GM19397 (cell line): ENCODE measurements at regions not wholly inside any gene's neighbourhood (a gene's known extent, or its start where the extent isn't known, plus 50 kb on each side); places are given as distances from the start of the nearest gene placed in this dataset.
"Not testable (repeated sequence)": the region's sequence is repeated elsewhere in the genome, so short reads cannot be mapped to it uniquely, and the experiment has no call there.

Source experiments
- ATAC-seq: cut with Tn5 transposase; IDR thresholded peaks from one replicate; pipeline ENCODE4 v1.9.1; 2021; ENCODE audit warnings: mild to moderate bottlenecking, moderate library complexity; ENCODE audit not compliant: unreplicated experiment

DNA sequence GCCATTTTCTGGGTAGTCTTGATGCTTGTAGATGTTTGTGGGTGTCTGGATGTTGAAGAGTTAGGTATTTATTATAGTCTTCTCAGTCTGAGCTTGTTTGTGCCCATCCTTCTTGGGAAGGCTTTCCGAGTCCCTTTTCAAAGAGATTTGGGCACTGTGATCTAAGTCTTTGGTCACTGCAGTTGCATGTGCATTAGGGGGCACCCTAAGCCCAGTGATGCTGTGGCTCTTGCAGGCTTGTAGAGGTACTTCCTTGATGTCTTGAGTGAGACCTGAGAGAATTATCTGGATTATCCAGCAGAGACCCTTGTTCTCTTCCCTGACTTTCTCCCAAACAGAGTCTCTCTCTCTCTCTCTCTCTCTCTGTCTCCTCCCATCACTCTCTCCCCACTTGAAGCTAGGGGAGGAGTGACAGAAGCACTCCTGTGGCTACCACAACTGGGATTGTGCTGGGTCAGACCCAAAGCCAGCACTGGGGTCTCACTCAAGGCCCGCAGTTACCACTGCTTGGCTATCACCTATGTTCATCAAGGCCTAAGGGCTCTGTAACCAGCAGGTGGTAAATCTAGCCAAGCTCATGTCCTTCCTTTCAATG lies 68.5 kb downstream of the TMCO5A start:
- peak; percentile 75 for ATAC-seq

DNA sequence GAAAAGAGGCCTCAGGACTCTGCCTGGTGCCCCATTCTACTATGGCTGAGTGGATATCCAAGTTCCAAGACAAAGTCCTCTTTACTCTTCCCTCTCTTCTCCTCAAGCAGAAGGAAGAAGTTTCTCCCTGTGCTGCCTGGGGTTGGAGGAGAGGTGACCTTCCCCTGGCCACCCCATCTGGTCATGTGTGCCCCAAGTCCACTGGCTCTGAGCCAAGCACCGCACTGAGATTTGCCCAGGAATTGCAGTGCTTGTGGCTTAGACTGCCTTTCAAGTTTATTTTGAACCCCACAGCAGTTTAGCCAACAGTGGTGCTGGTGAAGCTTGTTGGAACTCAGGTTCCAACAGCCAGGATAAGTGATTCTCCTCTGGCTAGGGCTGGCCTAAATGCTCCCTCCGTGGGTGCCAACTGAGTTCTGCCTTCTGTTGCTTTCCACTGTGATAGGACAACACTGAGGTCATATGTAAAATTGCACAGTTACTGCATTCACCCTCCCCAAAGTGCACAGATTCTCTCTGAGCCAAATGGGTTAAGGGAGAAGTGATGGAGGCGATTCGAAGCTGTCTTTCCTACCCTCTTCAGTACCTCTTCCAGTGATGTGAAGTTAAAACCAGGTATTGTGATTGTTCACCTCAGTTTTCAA lies 69.9 kb downstream of the TMCO5A start:
- ATAC-seq, result no peak

DNA sequence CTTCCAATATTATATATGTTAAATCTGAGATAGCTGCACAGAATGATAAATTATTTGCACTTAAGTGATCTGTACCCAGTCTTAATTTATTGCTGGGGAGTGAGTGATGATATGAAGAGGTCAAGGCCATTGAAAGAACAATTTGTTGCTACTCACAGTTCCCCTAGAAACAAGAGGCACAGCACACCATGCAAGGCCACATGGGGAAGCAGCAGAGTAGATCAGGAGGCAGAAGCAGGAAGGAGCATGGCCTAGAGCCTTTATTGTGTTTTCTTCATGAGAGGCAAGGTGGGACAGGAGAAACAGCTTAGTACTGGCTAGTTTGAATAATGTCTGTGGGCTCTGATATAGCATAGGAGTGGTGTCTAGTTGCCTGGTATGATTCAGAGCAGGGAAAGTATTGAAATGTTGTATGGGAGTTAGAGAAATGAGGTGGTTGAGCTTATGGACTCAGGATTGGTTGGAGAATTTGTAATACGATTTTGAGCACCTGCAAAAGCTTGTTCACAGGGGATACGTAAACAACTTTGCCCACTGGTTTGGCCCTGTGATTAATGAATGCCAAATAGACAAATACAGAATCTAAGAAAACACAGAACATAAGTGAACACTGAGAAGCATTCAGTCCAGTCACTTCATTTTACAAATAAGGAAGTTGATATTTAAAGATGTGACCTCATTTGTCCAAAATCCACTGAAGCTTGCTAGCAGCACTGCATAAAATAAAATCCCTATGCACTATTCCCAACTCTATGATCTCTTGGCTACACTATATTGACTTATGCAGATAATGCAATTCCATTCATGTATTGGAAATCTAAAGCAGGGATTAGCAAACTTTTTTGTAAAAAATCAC lies 71.7 kb downstream of the TMCO5A start:
- ATAC-seq, result no peak

DNA sequence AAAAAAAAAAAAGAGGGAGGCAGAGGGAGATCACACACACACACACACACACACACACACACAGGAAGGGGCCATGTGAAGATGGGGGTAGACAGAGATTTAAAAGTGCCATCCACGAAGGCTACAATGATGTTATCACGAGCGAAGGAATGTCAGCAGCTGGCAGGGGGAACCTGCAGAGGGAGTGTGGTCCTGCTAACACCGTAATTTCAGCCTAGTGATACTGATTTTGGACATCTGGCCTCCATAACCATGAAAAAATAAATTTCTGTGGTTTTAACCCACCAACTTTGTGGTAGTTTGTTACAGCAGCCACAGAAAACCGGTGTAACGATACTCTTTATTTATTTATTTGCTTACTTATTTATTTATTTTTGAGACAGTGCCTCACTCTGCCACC lies 76.0 kb downstream of the TMCO5A start:
- ATAC-seq, result no peak

DNA sequence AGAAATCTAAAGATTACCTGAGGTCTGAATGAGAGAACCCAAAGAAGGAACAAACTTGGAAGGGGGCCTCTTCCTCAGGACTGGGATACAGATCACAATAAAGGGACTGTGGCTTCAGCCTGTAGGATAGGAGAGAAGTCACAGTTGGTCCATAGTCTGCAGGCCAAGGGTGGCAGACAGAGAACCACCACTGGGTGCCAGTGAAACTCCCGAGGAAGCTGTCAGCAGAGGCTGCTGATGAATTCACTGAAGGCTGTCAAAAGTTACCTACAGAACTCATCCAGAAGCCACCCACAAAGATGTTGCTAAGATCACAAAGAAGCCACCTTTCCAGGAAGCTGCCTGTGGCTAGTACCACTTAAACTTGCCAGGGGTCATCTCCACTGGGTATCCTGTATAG lies 78.5 kb downstream of the TMCO5A start:
- no peak for ATAC-seq

DNA sequence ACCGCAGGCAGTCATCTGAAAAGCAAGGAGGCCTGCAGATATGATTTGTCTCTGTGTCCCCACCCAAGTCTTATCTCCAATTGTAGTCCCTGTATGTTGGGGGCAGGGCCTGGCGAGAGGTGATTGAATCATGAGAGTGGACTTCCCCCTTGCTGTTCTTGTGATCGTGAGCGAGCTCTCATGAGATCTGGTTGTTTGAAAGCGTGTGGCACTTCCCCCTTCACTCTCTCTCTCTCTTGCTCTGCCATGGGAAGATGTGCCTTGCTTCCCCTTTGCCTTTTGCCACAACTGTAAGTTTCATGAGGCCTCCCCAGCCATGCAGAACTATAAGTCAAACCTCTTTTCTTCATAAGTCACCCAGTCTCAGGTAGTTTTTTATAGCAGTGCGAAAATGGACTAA lies 83.3 kb downstream of the TMCO5A start:
- no peak for ATAC-seq

DNA sequence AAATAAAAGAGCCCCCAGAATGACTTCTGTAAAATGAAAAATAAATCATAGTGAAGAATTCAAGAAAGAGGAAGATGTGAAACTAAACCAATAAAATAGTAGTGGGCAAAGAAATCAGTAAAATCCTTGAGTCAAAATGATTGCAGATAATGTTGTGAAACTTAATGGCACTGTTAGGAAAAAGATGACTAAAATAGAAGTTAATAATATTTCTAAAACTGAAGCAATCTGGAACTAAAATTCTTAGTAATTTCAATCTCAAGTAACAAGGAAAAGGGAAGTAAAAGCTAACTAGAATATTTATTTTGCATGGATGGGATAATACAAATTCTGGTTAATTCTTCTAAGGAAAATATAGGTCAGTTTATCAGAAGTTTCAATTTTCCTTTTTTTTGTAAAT lies 84.6 kb downstream of the TMCO5A start:
- ATAC-seq, result no peak

DNA sequence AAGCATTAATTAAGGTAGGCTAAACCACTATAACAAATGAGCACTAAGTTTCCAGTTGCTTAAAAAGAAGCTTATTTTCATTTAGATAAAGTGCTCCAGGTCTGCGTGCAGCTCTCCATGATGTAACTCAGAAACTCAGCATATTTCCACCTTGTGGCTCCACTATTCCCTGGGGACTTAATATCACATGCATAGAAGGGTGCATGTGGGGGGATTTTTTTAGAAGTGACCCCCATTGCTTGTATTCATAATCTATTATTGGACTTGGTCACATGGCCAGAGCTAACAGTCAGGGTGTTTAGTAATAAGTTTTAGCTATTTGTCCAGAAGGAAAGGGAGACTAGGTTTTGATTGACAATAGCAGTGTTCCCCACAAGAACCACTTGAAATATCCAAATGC lies 86.8 kb downstream of the TMCO5A start:
- ATAC-seq, result no peak

DNA sequence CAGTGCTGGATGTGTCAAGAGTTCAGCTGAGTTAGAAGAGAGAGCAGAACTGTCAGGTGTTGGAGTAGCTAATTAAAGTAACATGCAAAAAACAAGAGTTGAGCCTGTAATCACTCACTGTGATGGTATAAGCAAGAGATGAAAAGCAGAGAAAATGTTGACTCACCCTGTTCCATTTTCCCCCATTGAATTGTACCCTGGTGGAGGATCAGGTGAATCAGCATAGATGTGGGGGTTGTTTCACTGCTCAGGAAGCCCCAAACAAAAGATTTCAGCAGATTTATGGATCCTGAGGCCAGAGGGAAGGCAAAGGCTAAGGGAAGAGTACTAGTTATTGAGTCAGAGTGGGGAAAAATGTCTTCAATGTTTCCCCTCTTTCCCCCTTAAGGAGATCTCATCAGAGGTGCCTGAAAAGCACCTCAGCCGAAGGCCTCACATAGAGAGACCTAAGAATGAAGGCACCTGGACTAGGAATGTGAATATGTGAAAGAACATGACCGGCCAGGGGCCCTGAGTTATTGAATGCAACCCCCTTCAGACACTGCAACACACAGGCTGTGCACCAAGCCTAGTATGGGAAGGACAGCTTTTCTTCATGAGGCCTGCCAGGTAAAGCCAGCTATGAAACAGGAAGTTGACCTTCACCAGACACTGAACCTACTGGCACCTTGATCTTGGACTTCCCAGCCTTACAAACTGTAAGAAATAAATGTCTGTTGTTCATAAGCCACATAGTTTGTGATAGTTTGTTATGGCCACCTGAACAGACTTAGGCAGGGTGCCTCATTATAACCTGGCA lies 90.1 kb downstream of the TMCO5A start:
- no peak for ATAC-seq

DNA sequence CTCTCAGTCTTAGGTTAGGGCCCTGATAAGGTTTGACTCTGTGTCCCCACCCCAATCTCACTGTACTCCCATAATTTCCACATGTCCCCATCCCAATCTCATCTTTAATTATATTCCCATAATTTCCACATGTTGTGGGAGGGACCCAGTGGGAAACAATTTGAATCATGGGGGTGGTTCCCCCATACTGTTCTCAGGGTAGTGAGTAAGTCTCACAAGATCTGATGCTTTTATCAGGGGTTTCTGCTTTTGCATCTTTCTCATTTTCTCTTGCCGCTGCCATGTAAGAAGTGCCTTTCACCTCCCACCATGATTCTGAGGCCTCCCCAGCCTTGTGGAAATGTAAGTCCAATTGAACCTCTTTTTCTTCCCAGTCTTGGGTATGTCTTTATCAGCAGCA lies 91.2 kb downstream of the TMCO5A start:
- ATAC-seq, result not testable (repeated sequence)

DNA sequence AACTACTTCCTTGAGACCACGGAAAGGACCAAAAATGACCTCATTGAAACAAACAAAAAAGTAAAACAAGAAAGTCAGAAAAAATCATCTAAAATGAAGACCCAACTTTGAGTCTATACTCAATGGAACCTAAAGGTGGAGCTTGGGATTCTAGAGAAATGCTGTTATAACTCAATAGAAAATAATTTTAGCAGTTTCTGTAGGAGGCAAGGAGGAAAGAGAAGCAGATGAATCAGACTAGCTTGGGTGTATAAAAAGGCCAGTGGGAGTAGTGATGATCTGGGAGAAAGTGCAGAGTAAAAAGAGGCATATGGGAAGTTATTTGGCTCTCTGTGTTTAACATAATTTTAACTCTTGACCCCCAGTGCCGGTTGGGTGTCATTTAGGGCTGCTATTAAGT lies 94.4 kb downstream of the TMCO5A start:
- ATAC-seq, result no peak

DNA sequence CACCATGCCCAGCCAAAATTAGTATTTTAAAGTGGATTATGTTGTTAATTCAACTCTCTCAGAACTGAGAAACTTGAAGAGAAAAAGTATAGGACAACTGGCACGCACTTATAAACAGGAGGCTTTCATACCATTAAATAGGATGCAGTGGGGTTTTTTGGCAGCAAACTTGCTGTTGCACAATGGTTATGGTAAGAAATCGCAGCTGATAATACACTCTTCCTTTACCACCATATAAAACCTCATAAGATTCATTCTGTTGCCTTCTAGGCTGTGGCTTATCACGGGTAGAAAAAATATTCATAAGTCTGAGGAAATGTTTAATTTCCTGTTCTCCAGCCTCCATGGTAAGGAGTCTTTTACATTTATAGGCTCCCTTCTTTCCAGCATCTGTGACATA lies 95.3 kb downstream of the TMCO5A start:
- ATAC-seq, result no peak

DNA sequence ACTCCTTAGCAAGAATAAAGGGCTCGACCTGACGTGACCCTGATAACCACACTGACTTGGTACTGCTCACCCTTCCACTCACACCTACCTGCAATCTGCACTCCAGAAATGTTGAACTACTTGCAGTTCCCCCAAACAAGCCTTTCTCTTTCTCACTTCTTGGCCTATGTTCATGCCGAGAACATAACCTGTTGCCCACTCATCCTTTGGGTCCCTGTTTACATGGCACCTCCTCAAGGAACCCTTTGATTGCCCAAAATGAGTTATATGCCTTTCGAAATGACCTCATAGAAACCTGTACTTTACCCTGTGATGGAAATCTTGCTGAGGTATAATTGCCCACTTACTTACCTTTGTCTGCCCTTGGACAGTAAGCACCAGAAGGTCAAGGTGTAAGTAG lies 96.2 kb downstream of the TMCO5A start:
- no peak for ATAC-seq

DNA sequence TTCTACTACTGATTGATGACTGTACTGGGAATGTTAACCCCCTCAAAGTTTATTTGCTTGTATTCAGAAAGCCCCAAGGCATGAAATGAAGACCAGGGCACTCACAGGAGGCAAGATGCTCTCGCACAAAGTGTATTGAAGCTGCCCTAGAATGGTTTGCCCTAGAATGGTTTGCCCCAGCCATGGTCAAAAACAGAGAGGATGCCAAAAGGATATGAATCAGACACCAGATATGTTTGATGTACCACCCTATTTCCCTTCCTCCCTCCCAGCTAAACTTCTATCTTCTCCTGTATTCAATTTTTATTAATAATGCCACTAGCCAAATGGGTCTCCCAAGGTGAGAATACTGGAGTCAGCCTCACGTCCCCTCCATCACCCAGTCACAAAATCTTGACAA lies 101.3 kb downstream of the TMCO5A start:
- no peak for ATAC-seq

DNA sequence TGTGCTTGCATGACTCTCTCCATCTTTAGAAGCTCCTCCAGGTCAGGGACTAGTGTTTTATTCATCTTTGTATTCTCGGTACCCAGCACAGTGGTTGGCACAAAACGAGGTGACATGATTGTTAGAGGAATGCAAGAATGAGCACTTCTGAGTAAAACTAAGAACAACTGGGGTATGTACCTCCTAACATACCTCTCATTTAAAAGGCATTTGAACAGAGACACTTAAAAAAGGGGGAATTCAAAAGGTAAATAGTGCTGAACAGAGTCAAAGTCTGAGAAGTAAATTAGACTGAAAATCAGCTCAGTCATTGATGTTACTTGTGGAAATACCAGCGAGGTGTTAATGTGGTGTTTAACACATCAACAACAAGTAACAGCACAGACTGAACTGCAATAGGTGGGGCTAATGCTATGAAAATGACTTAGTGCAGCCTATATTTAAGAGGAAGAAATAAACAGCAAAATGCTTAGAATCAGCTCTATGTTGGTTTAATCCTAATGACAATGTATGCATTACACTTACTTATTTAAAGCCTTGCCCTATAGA lies 102.4 kb downstream of the TMCO5A start:
- ATAC-seq, result no peak

DNA sequence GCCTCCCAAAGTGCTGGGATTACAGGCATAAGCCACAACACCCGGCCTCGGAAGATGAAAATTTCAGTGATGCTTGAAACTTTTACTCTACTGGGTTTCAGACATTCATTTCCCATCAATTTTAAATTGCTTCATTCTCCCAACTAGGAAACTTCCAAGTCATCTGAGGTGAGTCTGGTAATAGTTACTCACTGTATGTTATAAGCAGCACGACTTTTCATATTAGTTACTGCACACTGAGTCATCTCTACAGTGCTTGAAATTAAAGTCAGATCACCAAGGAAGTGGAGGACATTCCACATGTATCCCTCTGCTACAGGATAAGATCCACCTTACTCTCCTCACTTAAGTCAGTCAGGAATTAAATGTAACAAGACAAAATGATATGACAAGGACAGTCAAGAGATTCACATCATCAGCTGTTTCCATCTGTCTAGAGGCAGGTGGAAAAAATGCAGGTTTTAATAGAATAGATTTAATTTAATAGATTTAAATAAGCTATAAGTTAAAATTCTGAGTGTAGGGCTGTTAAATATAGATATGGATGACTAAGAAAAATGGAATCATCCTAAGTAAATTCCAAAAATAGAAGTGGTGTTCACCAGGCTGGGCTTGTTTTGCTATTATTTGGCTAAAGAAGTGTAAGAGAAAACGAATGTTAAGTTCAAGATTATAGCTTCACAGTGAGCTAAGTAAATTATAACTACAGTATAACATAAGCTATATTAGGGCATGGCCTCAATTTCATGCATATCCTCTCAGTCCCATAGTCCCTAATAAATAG lies 104.4 kb downstream of the TMCO5A start:
- no peak for ATAC-seq

DNA sequence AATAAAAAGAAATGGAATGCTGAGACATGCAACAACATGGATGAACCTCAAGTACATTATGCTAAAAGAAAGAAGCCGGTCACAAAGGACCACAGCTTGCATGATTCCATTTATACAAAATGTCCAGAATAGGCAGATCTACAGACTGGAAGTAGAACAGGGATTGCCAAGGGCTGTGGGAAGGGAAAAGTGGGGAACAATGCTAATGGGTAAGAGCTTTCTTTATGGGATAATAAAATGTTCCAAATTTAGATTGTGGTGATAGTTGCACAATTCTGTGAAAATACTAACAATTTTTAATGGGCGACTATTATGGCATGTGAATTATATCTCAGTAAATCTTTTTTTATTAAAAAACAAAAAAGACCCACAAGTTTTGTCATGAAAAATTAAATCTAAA lies 106.2 kb downstream of the TMCO5A start:
- ATAC-seq, result no peak

DNA sequence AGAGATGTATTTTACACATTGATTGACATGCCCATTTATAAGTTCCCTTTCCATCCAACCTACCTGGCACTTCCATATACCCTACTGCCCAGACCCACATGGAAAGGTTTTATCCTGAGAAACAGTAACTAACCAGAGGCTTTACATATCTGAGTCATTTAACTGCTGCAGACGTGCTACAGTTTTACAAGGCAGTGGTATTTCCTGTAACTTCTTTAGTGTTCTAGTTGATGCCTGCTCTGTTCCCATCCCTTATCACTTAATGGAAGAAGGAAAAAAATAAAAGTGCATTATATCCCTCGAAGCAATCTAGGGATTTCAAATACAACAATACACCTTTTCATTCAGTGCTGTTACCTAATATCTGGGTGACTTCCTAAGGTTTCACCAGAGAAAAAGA lies 107.1 kb downstream of the TMCO5A start:
- no peak for ATAC-seq

DNA sequence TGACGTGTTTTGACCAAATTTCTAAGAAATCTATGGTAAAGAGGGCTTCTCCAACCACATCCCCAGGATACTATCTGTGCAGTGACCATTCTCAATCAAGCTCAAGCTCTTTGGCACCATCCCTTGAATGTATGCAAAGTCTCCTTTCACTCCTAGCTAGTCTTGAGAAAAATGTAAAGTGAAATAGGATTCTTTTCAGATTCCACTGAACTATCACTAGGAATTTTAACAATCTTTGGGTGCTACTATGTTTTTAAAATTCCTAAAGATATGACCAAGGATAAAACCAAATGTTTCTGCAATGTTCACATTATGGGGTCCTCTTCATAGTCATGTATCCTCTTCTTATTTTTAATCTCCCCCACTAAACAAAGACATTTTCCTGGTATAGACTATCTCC lies 107.8 kb downstream of the TMCO5A start:
- no peak for ATAC-seq

DNA sequence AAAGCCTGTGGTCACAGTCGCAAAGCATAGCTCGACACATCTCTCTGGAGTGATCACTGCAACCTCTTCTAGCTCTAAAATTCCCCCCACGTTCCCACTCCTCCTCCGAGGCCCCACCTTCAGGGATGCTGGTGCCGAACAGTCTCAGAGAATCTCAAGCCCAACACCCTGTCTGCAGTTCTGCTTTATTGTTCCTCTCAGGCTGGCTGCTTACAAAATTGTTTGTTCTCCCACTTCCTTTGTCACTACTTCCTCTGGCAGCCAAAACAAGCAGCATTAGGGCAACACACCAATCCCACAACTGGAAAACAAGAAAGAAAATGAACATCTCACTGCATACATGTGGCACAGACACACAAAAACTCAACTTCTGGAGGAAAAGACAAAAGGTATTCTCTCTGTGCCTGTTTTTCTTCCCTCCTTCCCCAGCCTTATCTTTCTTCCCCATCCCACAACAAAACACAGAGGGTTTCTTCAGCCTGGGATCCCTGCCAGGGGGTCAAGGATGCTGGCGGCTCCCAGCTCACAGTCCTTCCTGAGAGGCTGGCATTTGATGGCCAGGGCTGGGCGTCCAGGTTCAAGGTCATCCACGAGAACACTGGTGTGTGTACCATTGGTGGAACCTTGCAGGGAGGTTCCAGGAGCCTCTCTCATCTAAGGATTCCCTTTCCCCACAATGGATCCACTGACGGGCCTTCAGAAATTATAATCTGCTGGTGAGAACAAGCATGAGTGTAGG lies 108.4 kb downstream of the TMCO5A start:
- no peak for ATAC-seq
